ENCODE measurements at regions not wholly inside any gene's neighbourhood (a gene's known extent, or its start where the extent isn't known, plus 50 kb on each side); places are given as distances from the start of the nearest gene placed in this dataset.

- DNase-seq (ENCODE audit: low read depth): no peak
These were observed 144.6 kb upstream of the MAP9 start for GRCh38 chr4:155521382-155521781.

- DNase-seq (ENCODE audit: low read depth): no peak
These were observed 138.8 kb upstream of the MAP9 start for GRCh38 chr4:155515444-155516075.

GRCh38 chr4:155514628-155515027, 137.9 kb upstream of the MAP9 start:
- DNase-seq (ENCODE audit: low read depth): no peak

DNA sequence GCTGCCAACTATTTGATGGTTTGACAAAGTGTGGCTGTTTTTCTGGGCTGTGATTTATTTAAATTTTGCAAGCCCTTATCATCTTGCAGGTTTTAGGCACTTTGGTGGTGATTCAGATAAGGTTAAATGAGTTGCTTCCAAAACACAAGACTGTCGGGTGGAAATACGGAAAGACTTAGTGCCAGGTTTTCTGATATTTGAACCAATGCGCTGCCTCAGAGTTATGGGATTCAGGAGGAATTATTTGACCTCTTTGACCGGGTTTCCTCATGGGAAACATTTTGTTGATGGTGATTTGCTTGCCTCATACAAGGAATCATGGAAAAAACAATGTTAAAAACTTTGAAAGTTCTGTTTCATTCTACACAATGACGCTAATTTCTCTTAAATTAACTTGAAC, 136.1 kb upstream of the MAP9 start:
- no peak for DNase-seq (ENCODE audit: low read depth)

DNA sequence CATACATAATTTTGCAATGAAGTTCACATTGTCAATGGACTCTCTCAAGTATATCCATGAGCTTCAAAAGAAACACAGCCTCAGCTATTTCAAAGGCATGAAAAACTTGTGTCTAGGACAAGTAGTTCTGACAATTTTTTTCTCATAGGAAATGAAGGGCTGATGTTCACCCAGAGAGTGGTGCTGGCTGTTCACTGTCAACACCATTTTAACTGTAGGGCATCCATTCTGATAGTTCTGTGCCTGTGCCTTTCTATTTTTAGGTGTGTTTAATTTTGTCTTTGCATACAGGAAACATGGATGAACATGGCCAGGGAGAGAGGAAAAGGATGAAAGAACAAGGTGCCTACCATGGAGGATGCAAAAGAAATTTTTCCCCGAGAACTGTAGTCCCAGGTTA, 135.3 kb upstream of the MAP9 start:
- DNase-seq (ENCODE audit: low read depth): no peak

GRCh38 chr4:155510771-155511170, 134.0 kb upstream of the MAP9 start:
- DNase-seq (ENCODE audit: low read depth): no peak

DNA sequence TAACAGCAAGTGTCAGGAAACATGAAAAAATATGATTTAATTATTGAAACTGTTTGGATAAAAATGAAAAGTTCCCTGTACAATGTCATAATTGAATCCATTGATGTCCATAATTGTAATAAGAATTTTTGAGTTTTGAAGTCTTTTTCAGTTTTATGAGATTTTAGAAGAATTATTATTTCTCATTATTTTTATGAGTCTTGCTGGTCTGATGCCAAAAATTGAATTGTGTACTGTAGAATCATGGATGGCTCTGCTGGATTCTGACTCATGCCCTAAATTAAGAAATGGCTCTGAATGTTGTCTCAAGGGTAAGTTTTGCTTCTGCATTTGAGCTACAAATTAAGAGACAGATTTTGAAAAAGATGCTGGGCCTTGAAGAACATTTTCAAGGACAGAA, 132.8 kb upstream of the MAP9 start:
- no peak for DNase-seq (ENCODE audit: low read depth)

DNA sequence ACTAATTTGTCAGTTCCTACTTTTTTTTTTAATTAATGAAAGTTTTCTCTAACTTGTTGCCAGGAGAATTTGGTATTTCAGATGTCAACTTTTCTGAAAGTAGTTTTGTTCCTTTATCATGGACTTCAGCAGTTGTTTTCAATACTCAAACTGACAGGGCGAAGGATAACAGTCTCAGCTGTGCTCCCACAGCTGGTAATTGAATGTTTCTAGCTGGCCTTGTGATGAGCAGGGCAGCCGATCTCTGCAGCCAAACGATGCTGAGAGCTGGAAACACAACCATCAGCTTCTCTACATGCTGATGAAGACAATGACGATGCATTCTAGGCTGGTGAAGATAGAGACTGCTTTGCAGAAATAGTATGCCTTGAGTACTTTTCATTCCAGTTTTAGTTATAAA, 130.0 kb upstream of the MAP9 start:
- no peak for DNase-seq (ENCODE audit: low read depth)

GRCh38 chr4:155505321-155505720, 128.6 kb upstream of the MAP9 start:
- DNase-seq (ENCODE audit: low read depth): no peak

- DNase-seq (ENCODE audit: low read depth): no peak
These were observed 120.5 kb upstream of the MAP9 start for GRCh38 chr4:155497306-155497705.

DNA sequence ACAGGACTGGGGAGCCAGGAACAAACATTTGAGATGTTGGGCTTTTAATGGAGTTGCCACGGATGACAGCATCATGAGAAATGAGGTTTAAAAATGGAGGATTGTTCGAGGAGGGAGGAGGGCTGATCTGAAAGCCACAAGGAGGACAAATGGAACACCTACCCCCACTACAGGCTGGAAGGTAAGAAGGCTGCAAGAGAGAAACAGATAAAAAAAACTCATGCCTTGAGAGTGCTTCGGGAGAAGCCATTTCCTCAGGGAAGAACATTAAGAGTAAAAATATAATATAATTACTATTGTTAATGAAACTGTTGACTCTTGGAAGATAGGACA, 119.5 kb upstream of the MAP9 start:
- no peak for DNase-seq (ENCODE audit: low read depth)

DNA sequence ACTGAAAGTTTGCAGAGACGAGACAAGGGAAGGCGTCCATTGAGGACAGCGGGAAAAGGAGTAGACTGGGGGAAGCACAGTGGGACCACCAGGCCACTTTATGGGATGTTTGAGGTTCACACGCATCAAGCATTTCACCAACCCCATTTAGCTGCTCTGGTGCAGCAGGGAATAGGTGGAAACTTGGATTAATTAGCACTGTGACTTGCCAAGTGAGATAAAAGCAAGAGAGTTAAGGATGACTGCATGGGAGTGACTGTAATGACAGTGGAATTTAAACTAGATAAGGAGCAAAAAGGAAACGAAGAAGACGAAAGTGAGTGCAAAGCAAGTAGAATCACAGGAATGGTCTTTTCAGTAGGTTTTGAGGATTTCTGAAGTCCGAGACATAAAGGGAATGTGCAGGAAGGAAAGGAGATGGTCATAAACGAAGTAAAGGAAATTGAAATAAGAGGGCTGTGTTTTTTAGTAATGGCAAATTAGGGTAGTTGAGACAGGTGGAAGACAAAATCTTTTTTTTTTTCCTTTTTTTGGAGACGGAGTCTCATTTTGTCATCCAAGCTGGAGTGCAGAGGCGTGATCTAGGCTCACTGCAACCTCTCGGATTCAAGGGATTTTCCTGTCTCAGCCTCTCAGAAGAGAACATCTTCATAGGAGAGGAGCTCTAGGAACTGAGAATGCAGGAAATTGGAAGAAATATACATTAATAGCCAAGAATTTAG, 119.0 kb upstream of the MAP9 start:
- no peak for DNase-seq (ENCODE audit: low read depth)

- no peak for DNase-seq (ENCODE audit: low read depth)
These were observed 117.4 kb upstream of the MAP9 start for GRCh38 chr4:155494037-155494718.

DNA sequence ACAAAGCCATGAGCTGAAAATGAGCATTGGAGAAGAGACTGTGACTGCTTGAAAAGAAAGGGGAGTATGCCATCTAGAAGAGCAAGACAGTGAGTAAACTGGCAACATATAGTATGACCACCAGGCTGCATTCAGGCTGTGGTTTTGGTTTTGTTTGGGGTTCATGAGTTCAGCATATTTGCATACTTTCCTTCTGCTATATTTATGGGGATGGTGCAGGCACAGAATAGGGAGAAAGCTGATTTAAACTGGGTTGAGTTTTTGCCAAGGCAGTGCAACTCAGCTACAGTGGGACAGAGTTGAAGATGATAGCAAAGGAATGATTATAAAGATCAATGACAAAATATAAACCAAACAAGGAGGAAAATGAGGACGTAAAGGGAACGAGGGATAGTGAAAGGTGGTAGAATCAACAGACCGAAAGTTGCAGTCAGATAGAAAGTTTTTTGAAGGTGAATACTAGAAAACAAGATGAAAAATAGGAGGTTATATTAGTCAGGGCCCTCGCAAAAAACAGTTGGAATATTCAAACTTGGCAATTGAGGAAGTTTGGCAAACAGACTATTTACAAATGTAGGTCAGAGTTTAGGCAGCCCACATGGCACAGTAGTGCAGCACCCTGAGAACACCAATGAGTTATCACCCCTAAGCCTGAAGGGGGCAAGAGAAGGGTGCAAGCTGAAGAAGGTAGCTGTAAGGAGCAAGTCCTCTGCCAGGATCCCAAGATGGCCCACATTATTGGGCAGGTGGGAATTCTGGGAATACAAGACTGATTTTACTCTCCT, 114.8 kb upstream of the MAP9 start:
- DNase-seq (ENCODE audit: low read depth): no peak

DNA sequence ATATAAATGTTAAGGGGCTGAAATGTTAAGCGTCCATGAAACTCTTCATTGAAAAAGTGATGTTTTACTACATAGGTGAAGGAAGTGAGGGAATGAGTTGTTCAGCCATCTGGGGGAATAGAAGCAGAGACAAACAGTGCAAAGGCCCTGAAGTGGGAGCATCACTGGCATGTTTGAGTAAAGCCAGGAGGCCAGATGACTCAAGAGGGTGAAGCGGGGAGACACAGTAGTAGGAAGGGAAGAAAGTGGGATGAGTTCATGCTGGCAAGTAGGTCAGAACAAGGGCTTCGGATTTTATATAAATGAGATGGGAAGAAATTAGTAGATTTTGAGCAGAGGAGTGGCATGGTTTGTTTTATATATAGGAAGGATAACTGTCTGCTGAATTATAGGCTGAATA, 112.5 kb upstream of the MAP9 start:
- DNase-seq (ENCODE audit: low read depth): no peak

- DNase-seq (ENCODE audit: low read depth): no peak
These were observed 111.9 kb upstream of the MAP9 start for GRCh38 chr4:155488691-155489090.

- no peak for DNase-seq (ENCODE audit: low read depth)
These were observed 110.4 kb upstream of the MAP9 start for GRCh38 chr4:155487210-155487609.

DNA sequence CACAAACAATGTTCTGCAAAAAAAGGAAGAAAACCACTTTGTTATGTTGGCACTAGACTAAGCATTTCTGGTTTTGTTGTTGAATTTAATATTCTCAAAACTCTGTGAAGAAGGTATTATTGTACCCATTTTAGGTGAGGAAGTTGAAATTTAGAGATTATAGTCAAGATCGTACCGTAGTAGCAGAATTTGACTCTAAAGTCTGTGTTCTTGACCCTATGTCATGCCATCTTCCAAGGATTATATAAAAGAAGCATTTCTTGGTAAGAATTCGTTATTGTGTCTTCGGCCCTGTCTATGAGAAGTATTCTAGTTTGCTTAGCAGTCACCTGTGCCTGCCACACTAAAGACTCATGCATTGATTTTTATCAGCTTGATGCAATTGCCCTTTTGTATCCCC, 104.4 kb upstream of the MAP9 start:
- DNase-seq (ENCODE audit: low read depth): no peak

DNA sequence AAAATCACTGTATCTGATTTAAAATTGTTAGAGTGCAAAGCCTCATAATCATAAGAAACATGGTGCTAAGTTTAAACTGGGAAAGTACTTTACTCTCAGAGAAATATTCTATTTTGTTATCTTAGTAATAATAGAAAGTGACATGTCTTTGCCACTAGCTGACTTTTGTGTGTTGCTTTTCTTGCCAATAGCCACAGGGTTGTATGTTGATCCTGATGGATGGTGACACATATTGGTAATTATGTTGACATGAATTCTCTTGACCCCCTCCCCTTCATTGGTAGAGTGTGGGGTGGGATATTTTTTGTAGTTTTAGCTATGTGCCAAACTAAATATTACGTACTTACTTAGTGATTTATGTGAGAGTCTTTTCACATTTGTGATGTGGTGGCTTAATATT, 103.1 kb upstream of the MAP9 start:
- no peak for DNase-seq (ENCODE audit: low read depth)

- DNase-seq (ENCODE audit: low read depth): no peak
These were observed 101.6 kb upstream of the MAP9 start for GRCh38 chr4:155478336-155478835.

DNA sequence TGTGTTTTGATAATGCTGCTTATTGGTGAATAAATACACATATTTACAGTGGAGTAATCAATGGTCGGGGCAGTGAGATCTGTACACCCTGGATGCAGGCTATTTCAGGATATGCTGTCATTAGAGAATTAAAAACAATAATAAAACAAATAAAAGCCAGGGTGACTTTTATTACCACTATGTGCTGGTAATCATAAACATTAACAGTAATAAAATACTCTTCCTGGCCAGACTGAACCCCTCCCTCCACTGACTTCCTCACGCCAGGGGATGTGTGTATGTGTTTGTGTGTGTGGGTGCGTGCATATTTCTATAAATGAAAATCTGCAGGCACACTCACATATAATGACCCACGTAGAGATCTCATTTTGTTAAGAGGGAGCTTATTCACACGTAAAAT, 98.0 kb upstream of the MAP9 start:
- no peak for DNase-seq (ENCODE audit: low read depth)

DNA sequence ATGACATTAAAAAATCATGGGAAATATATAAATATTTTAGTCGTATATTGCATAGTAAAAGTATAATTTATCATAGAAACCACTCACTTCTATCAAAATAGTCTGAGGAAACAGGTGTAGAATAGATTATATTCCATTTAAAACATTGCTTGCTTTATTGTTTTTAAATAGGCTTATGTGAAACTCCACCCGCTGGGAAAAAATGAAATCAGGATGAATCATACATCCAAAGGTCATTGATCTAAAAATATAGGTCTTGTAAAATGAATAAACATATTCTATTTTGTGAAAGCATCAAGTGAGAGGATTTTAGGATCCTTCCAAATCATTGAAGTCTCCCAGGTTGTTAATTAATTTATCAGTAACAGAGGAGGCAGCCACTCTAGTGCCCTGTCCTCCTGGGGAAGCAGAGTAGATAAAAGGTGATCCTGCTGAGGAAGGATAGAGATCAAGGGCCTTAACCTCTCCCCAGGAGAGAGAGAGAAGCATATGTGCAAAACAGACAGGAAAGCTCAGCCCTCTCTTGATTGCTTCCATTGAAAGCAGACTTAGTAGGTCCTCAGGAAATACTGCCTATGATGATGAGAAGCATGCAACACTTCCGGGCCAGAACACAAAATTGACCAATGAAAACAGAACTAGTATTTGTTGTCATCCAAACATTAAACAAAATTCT, 96.8 kb upstream of the MAP9 start:
- DNase-seq (ENCODE audit: low read depth): no peak
